SHP77 treated with DMSO at 0.1 percent for 48 hours (cell line): ENCODE measurements at regions not wholly inside any gene's neighbourhood (a gene's known extent, or its start where the extent isn't known, plus 50 kb on each side); places are given as distances from the start of the nearest gene placed in this dataset.

ENCODE experiments used
- DNase-seq: peaks from one replicate; lab custom pipeline; 2025; lab: John Stamatoyannopoulos, UW

- DNase-seq, result no peak
Measured at GRCh38 chr11:38278457-38279141, 1680.6 kb upstream of the RAG2 start.

DNA sequence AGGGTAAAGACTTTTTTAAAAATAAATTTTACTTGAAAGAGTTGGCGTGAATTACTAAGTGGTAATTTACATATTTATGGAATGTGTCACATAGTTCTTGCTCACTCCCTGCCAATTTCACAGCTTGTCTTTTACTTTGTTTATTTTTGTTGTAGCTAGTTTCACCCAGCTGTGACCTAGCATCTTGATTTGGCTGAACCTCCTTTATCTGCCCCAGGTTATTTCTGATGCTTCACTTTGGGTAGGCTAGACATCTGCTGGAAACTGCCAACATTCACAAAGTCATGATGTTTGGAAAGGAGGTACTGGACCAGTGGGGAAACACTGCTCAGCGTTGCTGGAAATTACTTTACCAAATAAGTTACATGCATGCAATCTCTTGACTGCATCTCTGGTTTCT lies 1676.0 kb upstream of the RAG2 start:
- DNase-seq, result no peak

DNA sequence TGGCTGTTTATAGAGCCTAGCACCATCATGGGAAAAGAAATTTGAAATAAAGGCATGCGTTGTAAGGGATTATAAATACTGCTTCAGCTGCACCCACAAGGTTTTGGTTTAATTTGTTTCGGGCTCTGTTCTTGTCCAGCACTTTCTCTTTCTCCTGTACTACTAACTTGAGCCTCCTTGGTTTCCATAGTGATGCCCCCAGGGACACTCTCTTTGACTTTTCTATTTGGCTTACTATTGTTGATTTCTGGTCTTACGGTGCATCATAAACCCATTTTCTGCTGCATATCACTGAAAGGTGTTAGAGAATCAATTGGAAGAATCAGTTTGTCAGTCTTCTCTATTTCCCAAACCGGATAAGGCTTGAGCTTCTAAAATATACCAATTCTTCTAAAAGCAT lies 1674.3 kb upstream of the RAG2 start:
- DNase-seq, result no peak

GRCh38 chr11:38266691-38267090 lies 1668.7 kb upstream of the RAG2 start:
- DNase-seq, result no peak

- DNase-seq, result no peak
Measured at GRCh38 chr11:38256436-38256835, 1658.4 kb upstream of the RAG2 start.

DNA sequence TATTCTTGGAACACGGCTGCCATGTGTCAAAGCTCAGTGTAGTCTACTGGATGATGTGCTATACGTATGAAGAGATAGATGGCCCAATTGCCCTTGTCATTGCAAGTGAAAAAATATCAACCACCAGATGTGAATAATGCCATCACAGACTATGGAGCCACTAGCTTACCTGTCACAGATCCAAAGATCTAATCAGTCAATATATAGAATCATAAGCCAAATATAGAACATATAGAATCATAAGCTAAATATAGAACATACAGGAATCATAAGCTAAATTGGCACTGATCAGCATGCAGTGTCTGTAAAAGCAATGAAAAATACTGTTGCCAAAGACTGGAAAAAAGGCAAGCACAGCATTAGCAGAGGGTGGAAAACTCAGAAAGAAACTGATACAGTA lies 1656.9 kb upstream of the RAG2 start:
- no peak for DNase-seq

- DNase-seq, result no peak
Measured at GRCh38 chr11:38252620-38253019, 1654.6 kb upstream of the RAG2 start.

DNA sequence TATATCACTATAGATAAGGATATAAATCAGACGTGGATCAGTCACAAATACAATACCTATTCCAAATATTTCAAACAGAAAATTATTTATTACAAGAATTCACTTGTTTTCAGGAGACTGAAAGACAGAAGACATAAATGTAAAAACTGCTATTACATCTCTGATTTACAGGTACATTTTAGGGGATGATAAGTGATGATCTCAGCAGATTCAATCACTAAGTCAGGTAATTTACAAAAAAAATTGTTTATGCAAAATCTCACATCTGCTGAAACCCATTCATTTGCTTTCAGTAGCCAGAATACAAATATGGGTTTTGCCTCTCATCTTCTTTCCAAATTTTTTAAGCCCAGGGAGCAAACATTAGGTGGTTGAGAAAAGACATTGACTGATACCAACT lies 1648.4 kb upstream of the RAG2 start:
- DNase-seq, result no peak

DNA sequence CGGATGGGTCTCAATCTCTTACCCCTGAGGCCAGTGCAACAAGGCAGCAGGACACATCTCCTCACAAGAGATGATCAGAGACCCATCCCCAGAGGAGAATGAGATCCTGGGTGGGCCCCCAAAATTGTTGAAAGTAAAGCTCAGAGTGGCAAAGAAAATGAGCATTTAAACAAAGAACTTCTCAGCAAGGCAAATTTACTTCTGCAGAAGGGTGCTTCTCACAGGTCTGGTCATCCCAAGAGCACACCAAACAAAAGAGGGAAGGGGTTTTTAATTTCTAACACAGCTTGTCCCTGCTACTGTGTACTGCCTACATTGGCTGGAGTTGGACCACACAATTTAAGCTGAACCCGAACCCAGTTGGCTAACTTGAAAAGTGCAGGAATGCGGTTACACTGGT lies 1628.6 kb upstream of the RAG2 start:
- DNase-seq, result no peak

DNA sequence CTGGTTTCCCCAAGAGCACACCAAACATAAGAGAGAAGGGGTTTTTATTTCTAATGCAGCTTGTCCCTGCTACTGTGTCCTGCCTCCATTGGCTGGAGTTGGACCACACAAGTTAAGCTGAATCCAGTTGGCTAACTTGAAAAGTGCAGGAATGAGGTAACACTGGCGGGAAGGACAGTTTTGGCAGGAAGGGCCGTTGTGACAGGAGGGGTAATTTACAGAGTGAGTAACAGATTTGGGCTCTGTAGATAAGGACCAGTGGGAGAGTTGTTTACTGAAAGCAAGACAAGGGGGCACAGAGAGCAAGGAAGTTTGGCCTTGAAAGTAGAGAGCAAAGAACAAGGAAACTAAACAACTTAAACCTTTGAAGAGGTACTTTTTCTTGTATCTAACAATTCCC lies 1623.3 kb upstream of the RAG2 start:
- DNase-seq, result no peak

- no peak for DNase-seq
Measured at GRCh38 chr11:38219636-38220035, 1621.6 kb upstream of the RAG2 start.

- DNase-seq, result no peak
Measured at GRCh38 chr11:38208951-38209350, 1610.9 kb upstream of the RAG2 start.

- DNase-seq, result no peak
Measured at GRCh38 chr11:38206663-38207062, 1608.6 kb upstream of the RAG2 start.

- DNase-seq, result no peak
Measured at GRCh38 chr11:38191101-38191500, 1593.1 kb upstream of the RAG2 start.

GRCh38 chr11:38182126-38182866 lies 1584.3 kb upstream of the RAG2 start:
- no peak for DNase-seq

GRCh38 chr11:38176686-38177322 lies 1578.8 kb upstream of the RAG2 start:
- DNase-seq, result no peak

DNA sequence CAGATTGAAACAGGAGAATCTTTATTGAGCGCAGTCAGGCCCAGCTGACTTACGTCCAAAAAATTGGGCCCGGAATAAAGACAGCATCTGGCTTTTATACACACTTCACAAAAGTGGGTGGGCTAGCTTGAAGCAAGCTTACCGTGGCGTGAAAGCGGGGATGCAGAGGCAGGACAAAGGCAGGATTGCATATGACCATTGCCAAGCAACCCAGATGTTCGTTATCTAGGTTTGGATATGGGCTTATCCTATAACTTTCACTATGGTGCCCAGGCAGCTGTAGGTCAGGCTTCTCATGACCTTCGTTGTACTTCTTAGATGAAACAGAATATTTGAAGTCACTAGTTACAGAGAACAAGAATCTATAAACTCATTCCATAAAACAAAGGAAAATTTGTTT lies 1575.6 kb upstream of the RAG2 start:
- DNase-seq, result no peak

- no peak for DNase-seq
Measured at GRCh38 chr11:38169286-38169685, 1571.2 kb upstream of the RAG2 start.

GRCh38 chr11:38163526-38163925 lies 1565.5 kb upstream of the RAG2 start:
- DNase-seq, result no peak

- no peak for DNase-seq
Measured at GRCh38 chr11:38160433-38160832, 1562.4 kb upstream of the RAG2 start.

DNA sequence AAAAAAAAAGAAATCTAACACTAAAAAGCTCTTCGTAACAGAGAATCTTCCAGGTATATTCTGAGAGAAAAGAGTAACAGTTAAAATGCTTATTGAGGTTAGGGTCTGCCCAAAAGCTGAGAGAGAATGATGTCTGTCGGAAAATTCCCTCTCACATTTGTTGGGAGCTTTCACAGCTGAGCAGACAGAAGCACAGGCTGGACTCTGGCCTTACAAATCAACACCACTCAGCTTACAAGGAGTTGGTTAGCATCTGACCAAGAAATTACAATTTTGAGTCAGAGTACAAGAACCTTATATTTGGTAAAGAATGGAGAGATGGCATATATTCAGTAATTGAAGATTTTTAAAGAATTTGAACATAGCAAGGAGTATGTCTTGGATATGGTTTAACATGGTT lies 1561.0 kb upstream of the RAG2 start:
- no peak for DNase-seq

- DNase-seq, result no peak
Measured at GRCh38 chr11:38156495-38157146, 1558.6 kb upstream of the RAG2 start.

- DNase-seq, result no peak
Measured at GRCh38 chr11:38155856-38156255, 1557.8 kb upstream of the RAG2 start.
